ENCODE measurements at regions not wholly inside any gene's neighbourhood (a gene's known extent, or its start where the extent isn't known, plus 50 kb on each side); places are given as distances from the start of the nearest gene placed in this dataset.

DNA sequence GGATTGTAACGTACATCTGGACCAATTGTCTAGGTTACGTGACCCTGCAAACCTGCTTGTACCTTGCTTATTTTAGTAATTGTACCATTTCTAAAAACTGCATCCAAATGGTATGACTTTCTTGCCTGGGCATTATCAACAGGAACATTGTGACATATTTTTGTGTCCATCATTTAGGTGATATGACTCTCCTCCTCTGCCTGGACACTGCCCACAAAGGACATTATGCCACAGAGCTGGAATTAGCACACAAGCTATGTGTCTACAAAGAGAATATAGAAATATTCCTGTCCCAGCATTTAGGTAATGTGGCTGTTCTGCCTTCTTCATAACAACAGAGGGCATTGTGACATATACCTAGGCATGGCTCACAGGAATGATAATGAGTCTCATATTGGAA, 1153.7 kb upstream of the AMELY start:
- TF ChIP-seq, protein P1, sequence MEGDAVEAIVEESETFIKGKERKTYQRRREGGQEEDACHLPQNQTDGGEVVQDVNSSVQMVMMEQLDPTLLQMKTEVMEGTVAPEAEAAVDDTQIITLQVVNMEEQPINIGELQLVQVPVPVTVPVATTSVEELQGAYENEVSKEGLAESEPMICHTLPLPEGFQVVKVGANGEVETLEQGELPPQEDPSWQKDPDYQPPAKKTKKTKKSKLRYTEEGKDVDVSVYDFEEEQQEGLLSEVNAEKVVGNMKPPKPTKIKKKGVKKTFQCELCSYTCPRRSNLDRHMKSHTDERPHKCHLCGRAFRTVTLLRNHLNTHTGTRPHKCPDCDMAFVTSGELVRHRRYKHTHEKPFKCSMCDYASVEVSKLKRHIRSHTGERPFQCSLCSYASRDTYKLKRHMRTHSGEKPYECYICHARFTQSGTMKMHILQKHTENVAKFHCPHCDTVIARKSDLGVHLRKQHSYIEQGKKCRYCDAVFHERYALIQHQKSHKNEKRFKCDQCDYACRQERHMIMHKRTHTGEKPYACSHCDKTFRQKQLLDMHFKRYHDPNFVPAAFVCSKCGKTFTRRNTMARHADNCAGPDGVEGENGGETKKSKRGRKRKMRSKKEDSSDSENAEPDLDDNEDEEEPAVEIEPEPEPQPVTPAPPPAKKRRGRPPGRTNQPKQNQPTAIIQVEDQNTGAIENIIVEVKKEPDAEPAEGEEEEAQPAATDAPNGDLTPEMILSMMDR (IDR thresholded peaks at IDR 0.05), result no peak
- TF ChIP-seq POLR2A (IDR thresholded peaks at IDR 0.05) (no peak), POLR2AphosphoS5 (IDR thresholded peaks at IDR 0.05) (no peak), EP300 (IDR thresholded peaks at IDR 0.05) (no peak)

All from upper lobe of left lung (tissue), 4 donors.